Femur (tissue), 1 donor: ENCODE measurements at regions not wholly inside any gene's neighbourhood (a gene's known extent, or its start where the extent isn't known, plus 50 kb on each side); places are given as distances from the start of the nearest gene placed in this dataset.

Experiments used
- DNase-seq: peaks from one replicate; pipeline ENCODE4 v3.0.0-alpha.2; 2017

- no peak for DNase-seq
Measured at GRCh38 chr1:209504571-209504970, 78.9 kb upstream of the CAMK1G start.

- no peak for DNase-seq
Measured at GRCh38 chr1:209505044-209505443, 78.5 kb upstream of the CAMK1G start.

GRCh38 chr1:209506101-209506500 lies 77.4 kb upstream of the CAMK1G start:
- no peak for DNase-seq

GRCh38 chr1:209509039-209509438 lies 74.5 kb upstream of the CAMK1G start:
- DNase-seq, result no peak

GRCh38 chr1:209510063-209510462 lies 73.5 kb upstream of the CAMK1G start:
- no peak for DNase-seq

- DNase-seq, result no peak
Measured at GRCh38 chr1:209511169-209511568, 72.3 kb upstream of the CAMK1G start.

- no peak for DNase-seq
Measured at GRCh38 chr1:209512821-209513220, 70.7 kb upstream of the CAMK1G start.

- no peak for DNase-seq
Measured at GRCh38 chr1:209513226-209513625, 70.3 kb upstream of the CAMK1G start.

- no peak for DNase-seq
Measured at GRCh38 chr1:209516771-209517680, 66.5 kb upstream of the CAMK1G start.

- no peak for DNase-seq
Measured at GRCh38 chr1:209517681-209518050, 65.8 kb upstream of the CAMK1G start.

- no peak for DNase-seq
Measured at GRCh38 chr1:209519786-209520185, 63.7 kb upstream of the CAMK1G start.

GRCh38 chr1:209522826-209523225 lies 60.7 kb upstream of the CAMK1G start:
- DNase-seq, result no peak

GRCh38 chr1:209526137-209526536 lies 57.4 kb upstream of the CAMK1G start:
- DNase-seq, result no peak

GRCh38 chr1:209527372-209527771 lies 56.1 kb upstream of the CAMK1G start:
- DNase-seq, result no peak

- DNase-seq, result no peak
Measured at GRCh38 chr1:209527993-209528717, 55.4 kb upstream of the CAMK1G start.

- DNase-seq, result no peak
Measured at GRCh38 chr1:209529233-209529632, 54.3 kb upstream of the CAMK1G start.

GRCh38 chr1:209531006-209531405 lies 52.5 kb upstream of the CAMK1G start:
- DNase-seq, result no peak

GRCh38 chr1:209531549-209531948 lies 52.0 kb upstream of the CAMK1G start:
- no peak for DNase-seq
